ENCODE measurements at regions not wholly inside any gene's neighbourhood (a gene's known extent, or its start where the extent isn't known, plus 50 kb on each side); places are given as distances from the start of the nearest gene placed in this dataset.

GRCh38 chr5:157923765-157924164 is 64.8 kb upstream of the CLINT1 start:
- DNase-seq: no peak

- DNase-seq: no peak
Observed at GRCh38 chr5:157922026-157922425, 63.1 kb upstream of the CLINT1 start.

- no peak for DNase-seq
Observed at GRCh38 chr5:157920828-157921170, 61.9 kb upstream of the CLINT1 start.

- DNase-seq: peak; percentile 67
Observed at GRCh38 chr5:157918811-157919742, 60.1 kb upstream of the CLINT1 start.

GRCh38 chr5:157917899-157918809 is 59.2 kb upstream of the CLINT1 start:
- DNase-seq: peak; percentile 86

- no peak for DNase-seq
Observed at GRCh38 chr5:157917491-157917890, 58.5 kb upstream of the CLINT1 start.

- DNase-seq: no peak
Observed at GRCh38 chr5:157915638-157916037, 56.7 kb upstream of the CLINT1 start.

- DNase-seq: no peak
Observed at GRCh38 chr5:157914151-157914788, 55.3 kb upstream of the CLINT1 start.

- no peak for DNase-seq
Observed at GRCh38 chr5:157913575-157913974, 54.6 kb upstream of the CLINT1 start.

- DNase-seq: no peak
Observed at GRCh38 chr5:157912621-157913325, 53.8 kb upstream of the CLINT1 start.

- no peak for DNase-seq
Observed at GRCh38 chr5:157911568-157911967, 52.6 kb upstream of the CLINT1 start.
